ENCODE measurements at regions not wholly inside any gene's neighbourhood (a gene's known extent, or its start where the extent isn't known, plus 50 kb on each side); places are given as distances from the start of the nearest gene placed in this dataset.
"Not testable (repeated sequence)": the region's sequence is repeated elsewhere in the genome, so short reads cannot be mapped to it uniquely, and the experiment has no call there.

- DNase-seq (ENCODE audit: low spot score) (no peak), ATAC-seq (no peak)
- Mint-ChIP-seq H3K36me3 (no peaks in the 10 kb centered on the region), H3K27me3 (peaks cover 0 to 7% of the 10 kb centered on the region in 2 donors), H3K9me3 (no peaks in the 10 kb centered on the region), H3K4me3 (no peak overlapping the region), H3K4me1 (ENCODE audit: low read depth in 2 of 2) (no peaks in the 10 kb centered on the region), H3K27ac (no peak overlapping the region)
Measured at GRCh38 chr9:105979290-105979689, 284.9 kb downstream of the TMEM38B start.

GRCh38 chr9:105984714-105985113 lies 290.4 kb downstream of the TMEM38B start:
- H3K27me3 Mint-ChIP-seq = peaks cover 0 to 9% of the 10 kb centered on the region in 2 donors
- no peaks in the 10 kb centered on the region for H3K4me1 Mint-ChIP-seq (ENCODE audit: low read depth in 2 of 2)
- DNase-seq (ENCODE audit: low spot score) (no peak), ATAC-seq (no peak)
- H3K4me3 Mint-ChIP-seq = no peak overlapping the region
- no peaks in the 10 kb centered on the region for H3K36me3 Mint-ChIP-seq
- no peaks in the 10 kb centered on the region for H3K9me3 Mint-ChIP-seq
- no peak overlapping the region for H3K27ac Mint-ChIP-seq

- no peaks in the 10 kb centered on the region for H3K36me3 Mint-ChIP-seq
- no peak for DNase-seq (ENCODE audit: low spot score)
Measured at GRCh38 chr9:105993116-105993854, 298.9 kb downstream of the TMEM38B start.

GRCh38 chr9:105993921-105994715 lies 299.8 kb downstream of the TMEM38B start:
- H3K27ac Mint-ChIP-seq = no peak overlapping the region
- H3K27me3 Mint-ChIP-seq = no peaks in the 10 kb centered on the region
- ATAC-seq (no peak), DNase-seq (ENCODE audit: low spot score) (no peak)
- H3K4me1 Mint-ChIP-seq (ENCODE audit: low read depth in 2 of 2) = no peaks in the 10 kb centered on the region
- no peaks in the 10 kb centered on the region for H3K36me3 Mint-ChIP-seq
- no peak overlapping the region for H3K4me3 Mint-ChIP-seq
- no peaks in the 10 kb centered on the region for H3K9me3 Mint-ChIP-seq

More at GRCh38 chr9:105993116-105993854, 298.9 kb downstream of the TMEM38B start:
- Mint-ChIP-seq H3K4me1 (ENCODE audit: low read depth in 2 of 2) (no peaks in the 10 kb centered on the region), H3K4me3 (no peak overlapping the region), H3K27ac (no peak overlapping the region), H3K27me3 (no peaks in the 10 kb centered on the region), H3K9me3 (no peaks in the 10 kb centered on the region)
- no peak for ATAC-seq

GRCh38 chr9:105994970-105995369 lies 300.6 kb downstream of the TMEM38B start:
- H3K27me3 Mint-ChIP-seq = no peaks in the 10 kb centered on the region
- H3K4me3 Mint-ChIP-seq = no peak overlapping the region
- no peak overlapping the region for H3K27ac Mint-ChIP-seq
- no peak for DNase-seq (ENCODE audit: low spot score)
- H3K9me3 Mint-ChIP-seq = no peaks in the 10 kb centered on the region
- no peaks in the 10 kb centered on the region for H3K36me3 Mint-ChIP-seq
- peak in 1 of 2 donors; percentile 31 for ATAC-seq
- no peaks in the 10 kb centered on the region for H3K4me1 Mint-ChIP-seq (ENCODE audit: low read depth in 2 of 2)

GRCh38 chr9:106017198-106017740 lies 322.9 kb downstream of the TMEM38B start:
- no peak for ATAC-seq
- no peak overlapping the region for H3K4me3 Mint-ChIP-seq
- no peaks in the 10 kb centered on the region for H3K36me3 Mint-ChIP-seq
- H3K27ac Mint-ChIP-seq = no peak overlapping the region
- DNase-seq (ENCODE audit: low spot score) = no peak
- H3K9me3 Mint-ChIP-seq = no peaks in the 10 kb centered on the region
- no peaks in the 10 kb centered on the region for H3K4me1 Mint-ChIP-seq (ENCODE audit: low read depth in 2 of 2)
- peaks cover 0 to 8% of the 10 kb centered on the region in 2 donors for H3K27me3 Mint-ChIP-seq

- H3K27me3 Mint-ChIP-seq = peaks cover 0 to 8% of the 10 kb centered on the region in 2 donors
- H3K27ac Mint-ChIP-seq = no peak overlapping the region
- H3K36me3 Mint-ChIP-seq = no peaks in the 10 kb centered on the region
- no peaks in the 10 kb centered on the region for H3K9me3 Mint-ChIP-seq
- DNase-seq (ENCODE audit: low spot score) = no peak
- no peak for ATAC-seq
- no peaks in the 10 kb centered on the region for H3K4me1 Mint-ChIP-seq (ENCODE audit: low read depth in 2 of 2)
- H3K4me3 Mint-ChIP-seq = no peak overlapping the region
Measured at GRCh38 chr9:106019039-106019680, 324.8 kb downstream of the TMEM38B start.

- no peaks in the 10 kb centered on the region for H3K4me1 Mint-ChIP-seq (ENCODE audit: low read depth in 2 of 2)
- H3K36me3 Mint-ChIP-seq = no peaks in the 10 kb centered on the region
- no peaks in the 10 kb centered on the region for H3K9me3 Mint-ChIP-seq
- H3K27me3 Mint-ChIP-seq = peaks cover 2 to 8% of the 10 kb centered on the region in 2 donors
- no peak overlapping the region for H3K4me3 Mint-ChIP-seq
- ATAC-seq = no peak
- DNase-seq (ENCODE audit: low spot score) = no peak
- H3K27ac Mint-ChIP-seq = no peak overlapping the region
Measured at GRCh38 chr9:106019702-106020101, 325.4 kb downstream of the TMEM38B start.

GRCh38 chr9:106020186-106020585 lies 325.8 kb downstream of the TMEM38B start:
- Mint-ChIP-seq H3K9me3 (no peaks in the 10 kb centered on the region), H3K27ac (no peak overlapping the region), H3K4me1 (ENCODE audit: low read depth in 2 of 2) (no peaks in the 10 kb centered on the region), H3K36me3 (no peaks in the 10 kb centered on the region), H3K27me3 (peaks cover 5 to 8% of the 10 kb centered on the region in 2 donors), H3K4me3 (no peak overlapping the region)
- no peak for DNase-seq (ENCODE audit: low spot score)
- no peak for ATAC-seq

GRCh38 chr9:106023455-106023854 lies 329.1 kb downstream of the TMEM38B start:
- no peaks in the 10 kb centered on the region for H3K9me3 Mint-ChIP-seq
- no peak overlapping the region for H3K4me3 Mint-ChIP-seq
- ATAC-seq = no peak
- no peak overlapping the region for H3K27ac Mint-ChIP-seq
- DNase-seq (ENCODE audit: low spot score) = no peak
- peaks cover 0 to 5% of the 10 kb centered on the region in 2 donors for H3K27me3 Mint-ChIP-seq
- H3K36me3 Mint-ChIP-seq = no peaks in the 10 kb centered on the region
- H3K4me1 Mint-ChIP-seq (ENCODE audit: low read depth in 2 of 2) = no peaks in the 10 kb centered on the region

- DNase-seq (ENCODE audit: low spot score) (no peak), ATAC-seq (no peak)
- peaks cover 0 to 5% of the 10 kb centered on the region in 2 donors for H3K27me3 Mint-ChIP-seq
- no peak overlapping the region for H3K4me3 Mint-ChIP-seq
- H3K4me1 Mint-ChIP-seq (ENCODE audit: low read depth in 2 of 2) = no peaks in the 10 kb centered on the region
- no peaks in the 10 kb centered on the region for H3K9me3 Mint-ChIP-seq
- H3K27ac Mint-ChIP-seq = no peak overlapping the region
- H3K36me3 Mint-ChIP-seq = peaks cover 2% of the 10 kb centered on the region
Measured at GRCh38 chr9:106025453-106025852, 331.1 kb downstream of the TMEM38B start.

- H3K9me3 Mint-ChIP-seq; H3K4me3 Mint-ChIP-seq; H3K27me3 Mint-ChIP-seq; H3K27ac Mint-ChIP-seq; ATAC-seq; H3K4me1 Mint-ChIP-seq (ENCODE audit: low read depth in 2 of 2); DNase-seq (ENCODE audit: low spot score); H3K36me3 Mint-ChIP-seq: not testable (repeated sequence)
Measured at GRCh38 chr9:106030146-106030545, 335.8 kb downstream of the TMEM38B start.

- ATAC-seq (no peak), DNase-seq (ENCODE audit: low spot score) (no peak)
- Mint-ChIP-seq H3K4me3 (no peak overlapping the region), H3K36me3 (peaks cover 6% of the 10 kb centered on the region), H3K9me3 (peaks cover 3% of the 10 kb centered on the region), H3K27me3 (peaks cover 0 to 2% of the 10 kb centered on the region in 2 donors), H3K4me1 (ENCODE audit: low read depth in 2 of 2) (no peaks in the 10 kb centered on the region), H3K27ac (no peak overlapping the region)
Measured at GRCh38 chr9:106032978-106033377, 338.6 kb downstream of the TMEM38B start.

GRCh38 chr9:106035806-106036205 lies 341.5 kb downstream of the TMEM38B start:
- H3K36me3 Mint-ChIP-seq = no peaks in the 10 kb centered on the region
- DNase-seq (ENCODE audit: low spot score) (no peak), ATAC-seq (no peak)
- peaks cover 3% of the 10 kb centered on the region for H3K9me3 Mint-ChIP-seq
- no peak overlapping the region for H3K4me3 Mint-ChIP-seq
- H3K4me1 Mint-ChIP-seq (ENCODE audit: low read depth in 2 of 2) = no peaks in the 10 kb centered on the region
- no peak overlapping the region for H3K27ac Mint-ChIP-seq
- H3K27me3 Mint-ChIP-seq = peaks cover 0 to 2% of the 10 kb centered on the region in 2 donors

Data from natural killer cell treated with Interleukin-12 subunit alpha and Interleukin-12 subunit beta and Interleukin-15 and Interleukin-18, amount 100 ng/mL, for 72 hours (primary cell).